Endothelial cell of umbilical vein (primary cell): ENCODE measurements at regions not wholly inside any gene's neighbourhood (a gene's known extent, or its start where the extent isn't known, plus 50 kb on each side); places are given as distances from the start of the nearest gene placed in this dataset.

ENCODE experiments used
- CTCF ChIP-seq, 2 donors: IDR thresholded peaks; 1 replicate in 1 of 2; 2 replicates in 1 of 2; pipeline ENCODE4 v1.5.1; 2011; ENCODE audit warnings: low read length in 2 of 2, mild to moderate bottlenecking in 2 of 2, moderate library complexity in 2 of 2, control low read depth in 1 of 2, inconsistent platforms in 1 of 2, low read depth in 1 of 2; ENCODE audit not compliant: insufficient read depth in 1 of 2; ENCODE audit errors: extremely low read depth in 1 of 2
- EZH2 ChIP-seq: IDR thresholded peaks from 2 replicates; pipeline ENCODE4 v1.6.1; 2012; ENCODE audit warnings: borderline replicate concordance, low read depth, mild to moderate bottlenecking, moderate library complexity, low read length, inconsistent platforms; ENCODE audit not compliant: severe bottlenecking
- FOS ChIP-seq: IDR thresholded peaks from 2 replicates; pipeline ENCODE4 v1.6.1; 2011; ENCODE audit warnings: mild to moderate bottlenecking, low read length, moderate library complexity, borderline replicate concordance; ENCODE audit not compliant: insufficient read depth
- JUN ChIP-seq: IDR thresholded peaks from 2 replicates; pipeline ENCODE4 v1.6.1; 2011; ENCODE audit warnings: borderline replicate concordance, low read depth; ENCODE audit not compliant: insufficient read length, insufficient read depth
- MAX ChIP-seq: IDR thresholded peaks from 2 replicates; pipeline ENCODE4 v1.6.1; 2011; ENCODE audit not compliant: insufficient read depth, insufficient read length
- MYC ChIP-seq: IDR thresholded peaks from one replicate; pipeline ENCODE4 v1.6.1; 2011; ENCODE audit warnings: mild to moderate bottlenecking, low read depth, low read length
- POLR2A ChIP-seq: IDR thresholded peaks from 2 replicates; pipeline ENCODE4 v1.6.1; 2012; ENCODE audit warnings: low read depth, mild to moderate bottlenecking, control low read depth, low read length
- POLR2AphosphoS5 ChIP-seq: IDR thresholded peaks from 2 replicates; pipeline ENCODE4 v1.6.1; 2012; ENCODE audit warnings: low read depth, mild to moderate bottlenecking, control low read depth, low read length, moderate library complexity; ENCODE audit not compliant: insufficient read depth

GRCh38 chr4:64829749-64830148, 420.5 kb upstream of the TECRL start:
- TF ChIP-seq POLR2A (no peak), CTCF (IDR thresholded peaks at IDR 0.05; ENCODE audit: extremely low read depth in 1 of 2, insufficient read depth in 1 of 2, low read depth in 1 of 2, low read length in 2 of 2) (no peak), EZH2 (no peak), POLR2AphosphoS5 (no peak), MYC (no peak), JUN (no peak), FOS (no peak), MAX (no peak)
